A673 (cell line): ENCODE measurements at regions not wholly inside any gene's neighbourhood (a gene's known extent, or its start where the extent isn't known, plus 50 kb on each side); places are given as distances from the start of the nearest gene placed in this dataset.

Source experiments
- EZH2 ChIP-seq: fragments of 200-600 bp; sonication (generic); IDR thresholded peaks from 2 replicates; pipeline ENCODE4 v1.6.1; 2017; ENCODE audit warnings: borderline replicate concordance, low read depth, mild to moderate bottlenecking, mixed read lengths, antibody characterized with exemption, low read length; ENCODE audit not compliant: poor library complexity, severe bottlenecking
- TF ChIP-seq, protein P1 (sequence below): fragments of 300-800, 200-600 bp; sonication (generic); conservative IDR thresholded peaks from 2 replicates; pipeline ENCODE4 v1.5.1; 2017; ENCODE audit warnings: low read depth, mild to moderate bottlenecking, antibody characterized with exemption, low read length, moderate library complexity, mixed read lengths

- TF ChIP-seq, protein P1, sequence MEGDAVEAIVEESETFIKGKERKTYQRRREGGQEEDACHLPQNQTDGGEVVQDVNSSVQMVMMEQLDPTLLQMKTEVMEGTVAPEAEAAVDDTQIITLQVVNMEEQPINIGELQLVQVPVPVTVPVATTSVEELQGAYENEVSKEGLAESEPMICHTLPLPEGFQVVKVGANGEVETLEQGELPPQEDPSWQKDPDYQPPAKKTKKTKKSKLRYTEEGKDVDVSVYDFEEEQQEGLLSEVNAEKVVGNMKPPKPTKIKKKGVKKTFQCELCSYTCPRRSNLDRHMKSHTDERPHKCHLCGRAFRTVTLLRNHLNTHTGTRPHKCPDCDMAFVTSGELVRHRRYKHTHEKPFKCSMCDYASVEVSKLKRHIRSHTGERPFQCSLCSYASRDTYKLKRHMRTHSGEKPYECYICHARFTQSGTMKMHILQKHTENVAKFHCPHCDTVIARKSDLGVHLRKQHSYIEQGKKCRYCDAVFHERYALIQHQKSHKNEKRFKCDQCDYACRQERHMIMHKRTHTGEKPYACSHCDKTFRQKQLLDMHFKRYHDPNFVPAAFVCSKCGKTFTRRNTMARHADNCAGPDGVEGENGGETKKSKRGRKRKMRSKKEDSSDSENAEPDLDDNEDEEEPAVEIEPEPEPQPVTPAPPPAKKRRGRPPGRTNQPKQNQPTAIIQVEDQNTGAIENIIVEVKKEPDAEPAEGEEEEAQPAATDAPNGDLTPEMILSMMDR: no peak
- no peak for TF ChIP-seq EZH2
Observed at GRCh38 chr6:167676666-167677421, 149.9 kb upstream of the AFDN start.
